ENCODE measurements at regions not wholly inside any gene's neighbourhood (a gene's known extent, or its start where the extent isn't known, plus 50 kb on each side); places are given as distances from the start of the nearest gene placed in this dataset.
"Not testable (repeated sequence)": the region's sequence is repeated elsewhere in the genome, so short reads cannot be mapped to it uniquely, and the experiment has no call there.

GRCh38 chr1:68916221-68916902 lies 419.5 kb upstream of the DEPDC1 start:
- Histone ChIP-seq H3K4me3 (no peak overlapping the region), H3K9me3 (no peaks in the 10 kb centered on the region), H3K27ac (peak overlapping the region in 1 of 2 donors; percentile 21), H3K4me1 (no peaks in the 10 kb centered on the region), H3K36me3 (no peaks in the 10 kb centered on the region), H3K27me3 (no peaks in the 10 kb centered on the region)
- intact Hi-C loops (cut with DNase I): no loop called here
- no peak for TF ChIP-seq CTCF (IDR thresholded peaks at IDR 0.05)
- peak; percentile 84 for ATAC-seq
- peak in 2 of 4 donors; percentile 13 to 16 for DNase-seq

GRCh38 chr1:68917456-68917855 lies 420.6 kb upstream of the DEPDC1 start:
- Histone ChIP-seq H3K4me3 (no peak overlapping the region), H3K9me3 (peaks cover 0 to 5% of the 10 kb centered on the region in 2 donors), H3K36me3 (no peaks in the 10 kb centered on the region), H3K27ac (no peak overlapping the region), H3K27me3 (no peaks in the 10 kb centered on the region), H3K4me1 (no peaks in the 10 kb centered on the region)
- DNase-seq (no peak), ATAC-seq (no peak)
- intact Hi-C loops (cut with DNase I): no loop called here
- no peak for TF ChIP-seq CTCF (IDR thresholded peaks at IDR 0.05)

- H3K27me3 ChIP-seq: no peaks in the 10 kb centered on the region
- no peaks in the 10 kb centered on the region for H3K4me1 ChIP-seq
- intact Hi-C loops (cut with DNase I): no loop called here
- H3K4me3 ChIP-seq: no peak overlapping the region
- DNase-seq (no peak), ATAC-seq (no peak)
- peaks cover 0 to 5% of the 10 kb centered on the region in 2 donors for H3K9me3 ChIP-seq
- no peak overlapping the region for H3K27ac ChIP-seq
- no peak for TF ChIP-seq CTCF (IDR thresholded peaks at IDR 0.05)
- no peaks in the 10 kb centered on the region for H3K36me3 ChIP-seq
These were observed 421.7 kb upstream of the DEPDC1 start for GRCh38 chr1:68918563-68918962.

GRCh38 chr1:68919075-68919474 lies 422.2 kb upstream of the DEPDC1 start:
- ATAC-seq: peak; percentile 17
- intact Hi-C loops (cut with DNase I): no loop called here
- H3K4me3 ChIP-seq: no peak overlapping the region
- H3K9me3 ChIP-seq: peaks cover 0 to 5% of the 10 kb centered on the region in 2 donors
- H3K27ac ChIP-seq: no peak overlapping the region
- H3K27me3 ChIP-seq: no peaks in the 10 kb centered on the region
- TF ChIP-seq CTCF (IDR thresholded peaks at IDR 0.05): no peak
- no peak for DNase-seq
- H3K36me3 ChIP-seq: no peaks in the 10 kb centered on the region
- H3K4me1 ChIP-seq: no peaks in the 10 kb centered on the region

- H3K27me3 ChIP-seq; H3K4me1 ChIP-seq; H3K9me3 ChIP-seq; ATAC-seq; intact Hi-C loops (cut with DNase I); H3K36me3 ChIP-seq; H3K27ac ChIP-seq; H3K4me3 ChIP-seq; DNase-seq: not testable (repeated sequence)
These were observed 426.7 kb upstream of the DEPDC1 start for GRCh38 chr1:68923475-68924088.

Data from left lung (tissue), 4 donors.